PC-3 (cell line): ENCODE measurements at regions not wholly inside any gene's neighbourhood (a gene's known extent, or its start where the extent isn't known, plus 50 kb on each side); places are given as distances from the start of the nearest gene placed in this dataset.

Source experiments
- CTCF ChIP-seq: fragments of 300-600 bp; sonication (generic); conservative IDR thresholded peaks from 2 replicates; pipeline ENCODE4 v1.5.1; 2017; ENCODE audit warnings: antibody characterized with exemption, low read depth, mild to moderate bottlenecking, low read length
- EZH2 ChIP-seq: fragments of 300-600 bp; sonication (generic); IDR thresholded peaks from one replicate; pipeline ENCODE4 v1.6.1; 2017; ENCODE audit warnings: antibody characterized with exemption, mild to moderate bottlenecking, low read length; ENCODE audit not compliant: unreplicated experiment
- EZH2phosphoT487 ChIP-seq: fragments of 300-600 bp; sonication (generic); IDR thresholded peaks from 2 replicates; pipeline ENCODE4 v1.6.1; 2018; ENCODE audit warnings: mild to moderate bottlenecking, antibody characterized with exemption, low read length, borderline replicate concordance

GRCh38 chr3:193021506-193022010 lies 103.9 kb upstream of the MB21D2 start:
- TF ChIP-seq CTCF (no peak), EZH2phosphoT487 (no peak), EZH2 (no peak)
